ENCODE measurements at regions not wholly inside any gene's neighbourhood (a gene's known extent, or its start where the extent isn't known, plus 50 kb on each side); places are given as distances from the start of the nearest gene placed in this dataset.

- TF ChIP-seq, protein P1, sequence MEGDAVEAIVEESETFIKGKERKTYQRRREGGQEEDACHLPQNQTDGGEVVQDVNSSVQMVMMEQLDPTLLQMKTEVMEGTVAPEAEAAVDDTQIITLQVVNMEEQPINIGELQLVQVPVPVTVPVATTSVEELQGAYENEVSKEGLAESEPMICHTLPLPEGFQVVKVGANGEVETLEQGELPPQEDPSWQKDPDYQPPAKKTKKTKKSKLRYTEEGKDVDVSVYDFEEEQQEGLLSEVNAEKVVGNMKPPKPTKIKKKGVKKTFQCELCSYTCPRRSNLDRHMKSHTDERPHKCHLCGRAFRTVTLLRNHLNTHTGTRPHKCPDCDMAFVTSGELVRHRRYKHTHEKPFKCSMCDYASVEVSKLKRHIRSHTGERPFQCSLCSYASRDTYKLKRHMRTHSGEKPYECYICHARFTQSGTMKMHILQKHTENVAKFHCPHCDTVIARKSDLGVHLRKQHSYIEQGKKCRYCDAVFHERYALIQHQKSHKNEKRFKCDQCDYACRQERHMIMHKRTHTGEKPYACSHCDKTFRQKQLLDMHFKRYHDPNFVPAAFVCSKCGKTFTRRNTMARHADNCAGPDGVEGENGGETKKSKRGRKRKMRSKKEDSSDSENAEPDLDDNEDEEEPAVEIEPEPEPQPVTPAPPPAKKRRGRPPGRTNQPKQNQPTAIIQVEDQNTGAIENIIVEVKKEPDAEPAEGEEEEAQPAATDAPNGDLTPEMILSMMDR (IDR thresholded peaks at IDR 0.05; ENCODE audit: low read length) = no peak
- TF ChIP-seq EZH2phosphoT487 (IDR thresholded peaks at IDR 0.05; ENCODE audit: low read length) = no peak
Measured at GRCh38 chr6:150713487-150713886, 113.8 kb downstream of the PLEKHG1 start.
